ENCODE measurements at regions not wholly inside any gene's neighbourhood (a gene's known extent, or its start where the extent isn't known, plus 50 kb on each side); places are given as distances from the start of the nearest gene placed in this dataset.

GRCh38 chr6:159110748-159111147 lies 58.5 kb upstream of the FNDC1 start:
- DNase-seq (ENCODE audit: low read depth, low spot score) = no peak
- no peak for TF ChIP-seq CTCF (IDR thresholded peaks at IDR 0.05; ENCODE audit: low read depth, low read length)
- H3K4me3 ChIP-seq (ENCODE audit: low read depth, low read length) = no peak overlapping the region
- in situ Hi-C loops (cut with HindIII; ENCODE audit: low sequenced_read_pairs) = no loop called here

GRCh38 chr6:159110013-159110412 lies 59.2 kb upstream of the FNDC1 start:
- in situ Hi-C loops (cut with HindIII; ENCODE audit: low sequenced_read_pairs) = no loop called here
- DNase-seq (ENCODE audit: low read depth, low spot score) = peak; percentile 52
- H3K4me3 ChIP-seq (ENCODE audit: low read depth, low read length) = no peak overlapping the region
- peak; percentile 70 for TF ChIP-seq CTCF (IDR thresholded peaks at IDR 0.05; ENCODE audit: low read depth, low read length)

- in situ Hi-C loops (cut with HindIII; ENCODE audit: low sequenced_read_pairs) = no loop called here
- no peak for TF ChIP-seq CTCF (IDR thresholded peaks at IDR 0.05; ENCODE audit: low read depth, low read length)
- no peak overlapping the region for H3K4me3 ChIP-seq (ENCODE audit: low read depth, low read length)
- DNase-seq (ENCODE audit: low read depth, low spot score) = no peak
Measured at GRCh38 chr6:159109391-159109790, 59.8 kb upstream of the FNDC1 start.

- in situ Hi-C loops (cut with HindIII; ENCODE audit: low sequenced_read_pairs) = no loop called here
- DNase-seq (ENCODE audit: low read depth, low spot score) = no peak
- no peak overlapping the region for H3K4me3 ChIP-seq (ENCODE audit: low read depth, low read length)
- no peak for TF ChIP-seq CTCF (IDR thresholded peaks at IDR 0.05; ENCODE audit: low read depth, low read length)
Measured at GRCh38 chr6:159108426-159108985, 60.7 kb upstream of the FNDC1 start.

- in situ Hi-C loops (cut with HindIII; ENCODE audit: low sequenced_read_pairs) = no loop called here
- no peak overlapping the region for H3K4me3 ChIP-seq (ENCODE audit: low read depth, low read length)
- no peak for TF ChIP-seq CTCF (IDR thresholded peaks at IDR 0.05; ENCODE audit: low read depth, low read length)
- no peak for DNase-seq (ENCODE audit: low read depth, low spot score)
Measured at GRCh38 chr6:159107451-159108260, 61.5 kb upstream of the FNDC1 start.

- DNase-seq (ENCODE audit: low read depth, low spot score) = peak; percentile 40
- TF ChIP-seq CTCF (IDR thresholded peaks at IDR 0.05; ENCODE audit: low read depth, low read length) = no peak
- no peak overlapping the region for H3K4me3 ChIP-seq (ENCODE audit: low read depth, low read length)
- in situ Hi-C loops (cut with HindIII; ENCODE audit: low sequenced_read_pairs) = no loop called here
Measured at GRCh38 chr6:159106627-159107241, 61.9 kb upstream of the TAGAP start.

All from astrocyte of the spinal cord (primary cell).